ENCODE measurements at regions not wholly inside any gene's neighbourhood (a gene's known extent, or its start where the extent isn't known, plus 50 kb on each side); places are given as distances from the start of the nearest gene placed in this dataset.

- DNase-seq (ENCODE audit: low spot score in 2 of 2) (no peak), FAIRE-seq (no peak)
These were observed 344.9 kb downstream of the EFNA5 start for GRCh38 chr5:107325866-107326265.

GRCh38 chr5:107324809-107325208, 345.9 kb downstream of the EFNA5 start:
- DNase-seq (ENCODE audit: low spot score in 2 of 2) = no peak
- no peak for FAIRE-seq

- FAIRE-seq (no peak), DNase-seq (ENCODE audit: low spot score in 2 of 2) (no peak)
These were observed 346.7 kb downstream of the EFNA5 start for GRCh38 chr5:107324071-107324470.

GRCh38 chr5:107323536-107323935, 347.2 kb downstream of the EFNA5 start:
- DNase-seq (ENCODE audit: low spot score in 2 of 2) (no peak), FAIRE-seq (no peak)

GRCh38 chr5:107322936-107323335, 347.8 kb downstream of the EFNA5 start:
- DNase-seq (ENCODE audit: low spot score in 2 of 2) (no peak), FAIRE-seq (no peak)

- no peak for DNase-seq (ENCODE audit: low spot score in 2 of 2)
- FAIRE-seq = no peak
These were observed 348.8 kb downstream of the EFNA5 start for GRCh38 chr5:107321906-107322305.

GRCh38 chr5:107320846-107321245, 349.9 kb downstream of the EFNA5 start:
- FAIRE-seq = no peak
- no peak for DNase-seq (ENCODE audit: low spot score in 2 of 2)

GRCh38 chr5:107320376-107320775, 350.4 kb downstream of the EFNA5 start:
- FAIRE-seq (no peak), DNase-seq (ENCODE audit: low spot score in 2 of 2) (no peak)

- DNase-seq (ENCODE audit: low spot score in 2 of 2) (no peak), FAIRE-seq (no peak)
These were observed 350.8 kb downstream of the EFNA5 start for GRCh38 chr5:107319901-107320300.

GRCh38 chr5:107314330-107314729, 356.4 kb downstream of the EFNA5 start:
- DNase-seq (ENCODE audit: low spot score in 2 of 2) (no peak), FAIRE-seq (no peak)

- no peak for FAIRE-seq
These were observed 356.8 kb downstream of the EFNA5 start for GRCh38 chr5:107313921-107314320.

GRCh38 chr5:107313098-107313497, 357.6 kb downstream of the EFNA5 start:
- DNase-seq (ENCODE audit: low spot score in 2 of 2) (no peak), FAIRE-seq (no peak)

More at GRCh38 chr5:107313921-107314320, 356.8 kb downstream of the EFNA5 start:
- DNase-seq (ENCODE audit: low spot score in 2 of 2) = no peak

- FAIRE-seq (peak; percentile 95), DNase-seq (ENCODE audit: low spot score in 2 of 2) (no peak)
These were observed 360.6 kb downstream of the EFNA5 start for GRCh38 chr5:107310181-107310580.

- no peak for FAIRE-seq
- DNase-seq (ENCODE audit: low spot score in 2 of 2) = no peak
These were observed 364.1 kb downstream of the EFNA5 start for GRCh38 chr5:107306594-107306993.

GRCh38 chr5:107306002-107306401, 364.7 kb downstream of the EFNA5 start:
- DNase-seq (ENCODE audit: low spot score in 2 of 2) = no peak
- FAIRE-seq = no peak

- no peak for DNase-seq (ENCODE audit: low spot score in 2 of 2)
- no peak for FAIRE-seq
These were observed 366.1 kb downstream of the EFNA5 start for GRCh38 chr5:107304684-107305083.

GRCh38 chr5:107303171-107303968, 367.4 kb downstream of the EFNA5 start:
- FAIRE-seq (no peak), DNase-seq (ENCODE audit: low spot score in 2 of 2) (no peak)

- DNase-seq (ENCODE audit: low spot score in 2 of 2) (no peak), FAIRE-seq (no peak)
These were observed 368.3 kb downstream of the EFNA5 start for GRCh38 chr5:107302441-107302840.

- FAIRE-seq (no peak), DNase-seq (ENCODE audit: low spot score in 2 of 2) (no peak)
These were observed 368.7 kb downstream of the EFNA5 start for GRCh38 chr5:107301999-107302398.

GRCh38 chr5:107300721-107301327, 369.9 kb downstream of the EFNA5 start:
- DNase-seq (ENCODE audit: low spot score in 2 of 2) (no peak), FAIRE-seq (no peak)

GRCh38 chr5:107296572-107296971, 374.2 kb downstream of the EFNA5 start:
- DNase-seq (ENCODE audit: low spot score in 2 of 2) (no peak), FAIRE-seq (no peak)

GRCh38 chr5:107295914-107296313, 374.8 kb downstream of the EFNA5 start:
- DNase-seq (ENCODE audit: low spot score in 2 of 2) (no peak), FAIRE-seq (no peak)
